ENCODE measurements at regions not wholly inside any gene's neighbourhood (a gene's known extent, or its start where the extent isn't known, plus 50 kb on each side); places are given as distances from the start of the nearest gene placed in this dataset.

GRCh38 chr14:100396266-100396795 is 73.2 kb downstream of the SLC25A47 start:
- TF ChIP-seq CTCF (IDR thresholded peaks at IDR 0.05) = no peak
- TF ChIP-seq POLR2A (IDR thresholded peaks at IDR 0.05) = no peak

Data from tibial nerve (tissue), 3 donors.